Activated naive CD4-positive, alpha-beta T cell treated with anti-CD3 and anti-CD28 coated beads for 36 hours (primary cell): ENCODE measurements at regions not wholly inside any gene's neighbourhood (a gene's known extent, or its start where the extent isn't known, plus 50 kb on each side); places are given as distances from the start of the nearest gene placed in this dataset.

ENCODE experiments used
- CTCF ChIA-PET: fragments of 350-600 bp; sonication (Branson Sonifier 250); formaldehyde crosslinking; loops from one replicate; lab custom pipeline; 2021; ENCODE audit warnings: antibody characterized with exemption; lab: Charles Lee
- DNase-seq: peaks from one replicate; pipeline ENCODE4 v3.0.0-alpha.2; 2020
- H3K27ac Mint-ChIP-seq: one replicate; pipeline ENCODE4 v1.8.0; 2021; ENCODE audit warnings: mild to moderate bottlenecking, mixed read lengths
- H3K27me3 Mint-ChIP-seq: one replicate; pipeline ENCODE4 v1.8.0; 2021; ENCODE audit warnings: low read depth, mixed read lengths
- H3K36me3 Mint-ChIP-seq: one replicate; pipeline ENCODE4 v1.8.0; 2021; ENCODE audit warnings: low read depth, mixed read lengths
- H3K4me1 Mint-ChIP-seq: one replicate; pipeline ENCODE4 v1.8.0; 2021; ENCODE audit warnings: low read depth, mixed read lengths
- H3K4me3 Mint-ChIP-seq: one replicate; pipeline ENCODE4 v1.8.0; 2021; ENCODE audit warnings: mild to moderate bottlenecking, moderate library complexity, mixed read lengths
- H3K9me3 Mint-ChIP-seq: one replicate; pipeline ENCODE4 v1.8.0; 2021; ENCODE audit warnings: mixed read lengths
- intact Hi-C: fragments of 100-400 bp; cut with micrococcal nuclease; formaldehyde crosslinking; loops from one replicate; pipeline ENCODE4 v1.15.1; 2023

DNA sequence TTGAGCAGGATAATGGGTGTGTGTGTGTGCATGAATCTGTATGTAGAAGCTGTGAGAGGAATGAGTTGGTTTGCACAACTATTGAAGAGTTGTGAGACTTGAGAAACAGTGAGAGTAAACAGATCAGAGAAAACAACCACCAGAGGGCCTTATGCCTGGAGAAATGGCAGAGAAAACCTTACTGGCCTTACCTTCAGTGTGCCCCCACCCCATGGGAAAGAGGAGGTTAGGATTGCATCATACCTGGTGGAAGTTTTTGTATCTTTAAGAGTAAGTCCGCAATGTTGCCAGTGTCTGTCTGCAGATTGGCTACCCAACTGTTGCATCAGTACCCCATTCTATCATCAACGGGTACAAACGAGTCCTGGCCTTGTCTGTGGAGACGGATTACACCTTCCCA lies 1909.4 kb upstream of the WWC1 start:
- intact Hi-C loops = no loop called here
- H3K36me3 Mint-ChIP-seq = no peaks in the 10 kb centered on the region
- H3K27ac Mint-ChIP-seq = no peak overlapping the region
- H3K4me1 Mint-ChIP-seq = no peaks in the 10 kb centered on the region
- no peak for DNase-seq
- CTCF ChIA-PET = no interaction called here
- no peaks in the 10 kb centered on the region for H3K27me3 Mint-ChIP-seq
- peaks cover 10% of the 10 kb centered on the region for H3K9me3 Mint-ChIP-seq
- no peak overlapping the region for H3K4me3 Mint-ChIP-seq

DNA sequence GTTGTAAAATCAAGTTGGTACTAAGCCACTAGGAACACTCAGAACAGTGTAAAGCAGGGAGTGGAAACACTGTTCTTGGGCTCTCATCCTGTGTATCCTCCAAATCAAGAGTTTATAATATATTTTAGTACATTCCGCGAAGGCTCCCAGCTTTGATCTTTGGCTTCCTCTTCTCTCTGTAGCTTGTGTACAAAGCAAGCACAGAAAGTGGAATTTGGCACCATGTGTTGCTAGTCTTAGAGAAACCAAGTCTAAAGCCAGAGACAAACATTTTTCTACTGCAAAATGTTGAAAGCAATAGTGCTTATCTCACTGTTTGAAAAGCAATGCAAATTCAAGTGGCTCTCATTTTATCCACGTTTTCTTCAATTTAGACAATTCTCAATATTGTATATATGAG lies 1893.3 kb upstream of the WWC1 start:
- no peaks in the 10 kb centered on the region for H3K4me1 Mint-ChIP-seq
- no peaks in the 10 kb centered on the region for H3K36me3 Mint-ChIP-seq
- H3K4me3 Mint-ChIP-seq = no peak overlapping the region
- CTCF ChIA-PET = interaction anchor here (0.9 kb wide), 1 partner anchor 1000 kb away, joined by 3 read pairs; no protein-coding TSS in a partner anchor
- no peak for DNase-seq
- H3K27ac Mint-ChIP-seq = no peak overlapping the region
- H3K27me3 Mint-ChIP-seq = no peaks in the 10 kb centered on the region
- H3K9me3 Mint-ChIP-seq = peaks cover 8% of the 10 kb centered on the region
- intact Hi-C loops = no loop called here

DNA sequence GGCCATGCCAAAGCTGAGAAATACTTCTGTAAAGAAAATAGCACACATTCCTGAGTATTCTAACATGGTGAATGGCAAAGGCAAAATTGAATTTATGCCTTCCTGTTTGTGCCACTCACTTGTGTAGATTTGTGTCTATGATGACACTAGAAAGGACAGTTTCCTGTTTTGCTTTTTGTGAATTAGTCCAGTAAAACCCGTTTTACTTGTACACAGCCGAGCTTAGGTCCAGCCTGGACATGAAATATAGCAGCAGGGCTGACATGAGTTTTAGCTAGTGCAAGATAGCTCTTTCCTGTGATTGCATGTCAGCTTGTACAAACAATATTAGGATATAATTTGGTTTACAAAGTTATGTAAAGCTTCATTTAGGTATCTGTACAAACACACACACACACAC lies 1891.7 kb upstream of the WWC1 start:
- no peak for DNase-seq
- intact Hi-C loops = no loop called here
- Mint-ChIP-seq H3K4me1 (no peaks in the 10 kb centered on the region), H3K27me3 (no peaks in the 10 kb centered on the region), H3K27ac (no peak overlapping the region), H3K36me3 (no peaks in the 10 kb centered on the region), H3K4me3 (no peak overlapping the region), H3K9me3 (peaks cover 7% of the 10 kb centered on the region)
- CTCF ChIA-PET = interaction anchor here (0.7 kb wide), 2 partner anchors 76 to 1192 kb away, joined by 3 to 4 read pairs; no protein-coding TSS in a partner anchor

DNA sequence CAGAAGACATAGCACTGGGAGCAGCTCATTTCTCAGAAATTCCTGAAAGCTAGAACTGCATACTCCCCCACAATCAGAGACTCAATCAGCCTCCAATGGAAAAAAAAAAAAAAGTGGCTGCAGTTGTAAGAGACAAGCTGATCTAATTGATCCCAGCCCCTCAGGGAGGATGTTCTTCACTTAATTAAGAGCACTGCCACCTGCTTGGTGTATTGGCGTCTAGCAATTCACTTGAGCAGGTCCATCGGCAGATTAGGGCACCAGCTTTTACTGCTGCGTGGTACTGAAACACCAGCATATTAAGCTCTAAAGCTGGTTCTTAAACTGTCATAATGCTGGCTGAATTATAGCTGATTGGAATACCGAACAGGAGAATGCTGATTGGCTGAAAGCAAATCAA lies 1890.1 kb upstream of the WWC1 start:
- Mint-ChIP-seq H3K4me3 (no peak overlapping the region), H3K4me1 (no peaks in the 10 kb centered on the region), H3K36me3 (no peaks in the 10 kb centered on the region), H3K9me3 (peaks cover 9% of the 10 kb centered on the region), H3K27ac (no peak overlapping the region), H3K27me3 (no peaks in the 10 kb centered on the region)
- CTCF ChIA-PET = interaction anchor here (1.0 kb wide), 1 partner anchor 15 kb away, joined by 4 read pairs; no protein-coding TSS in a partner anchor
- no peak for DNase-seq
- intact Hi-C loops = no loop called here

DNA sequence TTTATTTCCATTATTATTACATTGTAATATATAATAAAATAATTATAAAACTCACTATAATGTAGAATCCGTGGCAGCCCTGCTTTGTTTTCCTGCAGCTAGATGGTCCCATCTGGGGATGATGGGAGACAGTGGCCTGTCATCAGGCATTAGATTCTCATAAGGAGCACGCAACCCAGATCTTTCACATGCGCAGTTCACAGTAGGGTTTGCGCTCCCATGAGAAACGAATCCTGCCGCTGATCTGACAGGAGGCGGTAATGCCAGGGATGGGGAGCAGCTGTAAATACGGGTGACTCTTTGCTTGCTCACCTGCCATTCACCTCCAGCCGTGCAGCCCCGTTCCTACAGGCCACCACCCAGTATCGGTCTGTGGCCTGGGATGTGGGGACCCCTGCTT lies 1879.3 kb upstream of the WWC1 start:
- no peak for DNase-seq
- Mint-ChIP-seq H3K27me3 (no peaks in the 10 kb centered on the region), H3K4me1 (no peaks in the 10 kb centered on the region), H3K27ac (no peak overlapping the region), H3K4me3 (no peak overlapping the region), H3K36me3 (no peaks in the 10 kb centered on the region), H3K9me3 (peaks cover 5% of the 10 kb centered on the region)
- CTCF ChIA-PET = no interaction called here
- intact Hi-C loops = no loop called here

DNA sequence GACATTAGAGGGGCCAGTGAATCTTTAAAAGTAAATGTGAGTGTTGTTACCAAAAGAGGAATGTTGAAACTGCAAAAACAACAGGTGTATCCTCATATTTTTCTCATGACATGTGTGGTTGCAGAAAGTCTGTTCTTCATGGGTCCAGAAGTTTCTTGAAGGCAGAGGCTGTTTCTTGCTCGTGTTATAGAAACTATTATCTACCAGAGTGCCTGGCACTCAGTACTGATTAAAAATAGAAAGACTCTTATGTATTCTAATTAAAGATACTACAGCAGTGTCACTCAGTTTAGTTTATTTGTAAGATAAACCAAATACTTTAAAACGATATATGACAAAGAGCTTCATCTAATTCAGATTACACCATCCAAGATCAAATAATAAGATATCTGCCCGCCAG lies 1864.2 kb upstream of the WWC1 start:
- H3K4me1 Mint-ChIP-seq = no peaks in the 10 kb centered on the region
- CTCF ChIA-PET = no interaction called here

DNA sequence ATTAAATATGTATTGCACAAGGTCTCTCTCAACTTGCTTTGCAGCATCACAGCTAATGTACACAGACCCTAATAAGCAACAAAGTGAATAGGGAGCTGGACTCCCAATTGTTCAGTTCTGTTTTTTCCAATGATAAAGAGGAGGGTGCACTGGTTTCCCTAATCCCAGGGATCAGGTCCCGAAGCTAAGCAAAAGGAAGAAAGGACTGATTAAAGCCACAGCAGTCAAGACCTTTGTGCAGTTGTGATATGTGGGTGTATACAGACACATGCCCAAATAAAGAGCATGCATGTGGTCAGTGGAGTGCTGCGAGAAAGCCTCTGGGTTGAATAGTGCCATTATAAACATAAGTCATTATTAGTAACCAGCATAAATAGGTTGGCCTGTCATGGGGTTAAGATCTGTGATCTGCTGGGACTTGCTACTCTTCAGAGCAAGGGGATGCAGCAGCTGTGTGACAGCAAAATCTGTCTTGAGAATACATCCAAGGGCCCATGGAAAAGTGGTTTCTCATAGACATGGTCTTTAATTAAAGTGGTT lies 1863.1 kb upstream of the WWC1 start:
- DNase-seq = no peak
- CTCF ChIA-PET = no interaction called here
- no peak overlapping the region for H3K27ac Mint-ChIP-seq
- intact Hi-C loops = no loop called here
- H3K4me1 Mint-ChIP-seq = no peaks in the 10 kb centered on the region
- peaks cover 1% of the 10 kb centered on the region for H3K36me3 Mint-ChIP-seq
- H3K4me3 Mint-ChIP-seq = no peak overlapping the region
- no peaks in the 10 kb centered on the region for H3K27me3 Mint-ChIP-seq
- H3K9me3 Mint-ChIP-seq = peaks cover 15% of the 10 kb centered on the region

More for the DNA sequence above, 1864.2 kb upstream of the WWC1 start:
- H3K27me3 Mint-ChIP-seq = no peaks in the 10 kb centered on the region
- no peak overlapping the region for H3K27ac Mint-ChIP-seq
- peaks cover 17% of the 10 kb centered on the region for H3K9me3 Mint-ChIP-seq
- peaks cover 1% of the 10 kb centered on the region for H3K36me3 Mint-ChIP-seq
- no peak for DNase-seq
- intact Hi-C loops = no loop called here
- H3K4me3 Mint-ChIP-seq = no peak overlapping the region

DNA sequence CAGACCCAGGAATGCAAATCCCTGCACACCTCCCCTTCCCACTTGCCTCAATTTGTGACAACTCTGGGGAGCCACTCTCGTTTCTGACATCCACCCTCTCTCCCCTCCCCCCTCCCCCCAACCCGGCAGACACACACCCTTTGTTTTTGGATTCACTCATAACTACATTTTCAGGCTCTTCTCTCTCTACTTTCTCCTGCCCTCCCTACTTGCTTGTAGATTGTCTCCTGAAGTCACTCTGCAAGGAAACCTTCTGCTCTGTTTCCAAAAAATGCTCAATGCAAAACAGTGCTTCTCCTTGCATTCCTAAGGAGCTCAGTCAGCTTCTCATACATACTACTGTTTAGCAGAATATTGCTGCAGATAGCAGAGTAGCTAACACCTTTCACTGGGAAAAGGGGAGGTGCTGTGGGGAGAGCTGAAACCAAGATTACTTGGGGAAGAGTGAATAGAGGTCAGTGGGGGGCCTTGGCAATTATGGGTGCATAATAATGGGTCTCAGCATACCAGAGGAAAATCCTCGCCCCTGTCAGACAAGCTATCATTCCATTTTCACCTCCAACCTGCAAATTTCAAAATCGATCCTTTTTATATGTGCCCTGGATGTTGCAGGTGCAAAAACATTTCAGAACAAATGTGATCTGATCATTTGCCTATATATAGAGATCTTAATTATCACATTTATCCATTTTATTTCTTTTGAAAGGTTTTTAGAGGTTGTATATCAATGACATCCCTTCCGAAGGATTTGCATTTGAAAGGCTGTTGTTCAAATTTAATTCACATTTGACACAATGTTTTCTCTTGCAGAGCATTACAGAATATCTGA lies 1860.7 kb upstream of the WWC1 start:
- no peak overlapping the region for H3K27ac Mint-ChIP-seq
- peaks cover 15% of the 10 kb centered on the region for H3K9me3 Mint-ChIP-seq
- no peaks in the 10 kb centered on the region for H3K27me3 Mint-ChIP-seq
- no peak overlapping the region for H3K4me3 Mint-ChIP-seq
- H3K36me3 Mint-ChIP-seq = peaks cover 1% of the 10 kb centered on the region
- H3K4me1 Mint-ChIP-seq = no peaks in the 10 kb centered on the region
- CTCF ChIA-PET = no interaction called here
- intact Hi-C loops = no loop called here
- no peak for DNase-seq

DNA sequence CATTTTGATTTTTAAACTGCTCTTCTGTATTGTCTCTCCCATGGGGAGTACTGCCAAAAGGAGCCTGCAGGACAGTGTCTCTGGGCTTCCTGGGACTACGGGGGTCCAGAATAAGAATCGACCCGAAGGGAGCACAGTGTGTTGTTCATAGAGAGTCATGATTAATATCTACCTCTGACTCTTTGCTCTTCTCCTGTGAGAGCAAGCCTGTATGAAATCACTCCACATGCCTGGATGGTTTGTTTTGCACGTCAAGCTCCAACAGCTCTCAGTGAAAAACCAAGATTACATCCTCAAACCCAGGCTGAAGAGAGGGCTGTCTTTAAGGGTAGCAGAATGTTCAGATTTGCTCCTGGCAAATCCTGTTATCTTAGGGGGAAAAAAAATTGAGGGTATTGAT lies 1860.0 kb upstream of the WWC1 start:
- Mint-ChIP-seq H3K4me3 (no peak overlapping the region), H3K27ac (no peak overlapping the region), H3K9me3 (peaks cover 15% of the 10 kb centered on the region), H3K4me1 (no peaks in the 10 kb centered on the region), H3K27me3 (no peaks in the 10 kb centered on the region), H3K36me3 (peaks cover 1% of the 10 kb centered on the region)
- intact Hi-C loops = no loop called here
- CTCF ChIA-PET = no interaction called here
- DNase-seq = no peak

DNA sequence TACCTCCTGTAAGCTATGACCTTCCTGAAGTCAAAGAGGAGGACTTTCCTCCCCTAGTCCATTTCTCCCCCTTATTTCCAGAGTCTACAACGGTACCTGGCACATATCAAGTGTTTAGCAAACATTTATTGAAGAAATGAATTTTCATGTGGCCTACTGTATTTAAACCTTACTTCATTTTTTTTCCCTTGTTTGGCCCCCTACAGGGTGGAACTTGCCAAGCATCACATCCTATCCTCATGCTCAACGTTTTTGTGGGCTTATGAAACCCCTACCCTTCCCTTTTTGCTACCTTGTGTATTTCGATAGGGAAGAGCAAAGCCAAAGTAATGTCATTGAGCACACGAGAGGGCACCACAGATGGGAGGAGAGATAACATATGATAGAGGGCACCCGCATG lies 1857.8 kb upstream of the WWC1 start:
- Mint-ChIP-seq H3K9me3 (peaks cover 8% of the 10 kb centered on the region), H3K4me1 (no peaks in the 10 kb centered on the region), H3K36me3 (peaks cover 1% of the 10 kb centered on the region), H3K27me3 (no peaks in the 10 kb centered on the region), H3K27ac (no peak overlapping the region), H3K4me3 (no peak overlapping the region)
- no peak for DNase-seq
- intact Hi-C loops = no loop called here
- CTCF ChIA-PET = no interaction called here

DNA sequence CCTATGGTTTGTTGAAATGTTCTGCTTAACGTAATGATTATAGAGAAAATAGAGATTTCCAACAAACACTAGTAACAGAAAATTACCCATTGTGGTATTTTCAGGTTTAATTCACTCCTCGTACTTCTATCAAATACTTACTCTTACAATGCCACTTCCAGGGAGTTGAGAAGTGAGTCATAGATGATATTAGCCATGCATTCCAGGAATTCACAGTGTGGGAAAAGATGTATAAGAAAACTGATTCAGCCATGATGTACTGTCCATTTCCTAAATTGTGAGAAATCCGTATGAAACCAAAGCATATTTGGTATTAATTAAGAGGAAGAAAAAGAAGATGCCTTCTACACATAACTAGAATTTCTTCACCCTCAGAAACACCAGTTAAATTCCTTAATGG lies 1854.6 kb upstream of the WWC1 start:
- intact Hi-C loops = no loop called here
- H3K9me3 Mint-ChIP-seq = no peaks in the 10 kb centered on the region
- CTCF ChIA-PET = no interaction called here

DNA sequence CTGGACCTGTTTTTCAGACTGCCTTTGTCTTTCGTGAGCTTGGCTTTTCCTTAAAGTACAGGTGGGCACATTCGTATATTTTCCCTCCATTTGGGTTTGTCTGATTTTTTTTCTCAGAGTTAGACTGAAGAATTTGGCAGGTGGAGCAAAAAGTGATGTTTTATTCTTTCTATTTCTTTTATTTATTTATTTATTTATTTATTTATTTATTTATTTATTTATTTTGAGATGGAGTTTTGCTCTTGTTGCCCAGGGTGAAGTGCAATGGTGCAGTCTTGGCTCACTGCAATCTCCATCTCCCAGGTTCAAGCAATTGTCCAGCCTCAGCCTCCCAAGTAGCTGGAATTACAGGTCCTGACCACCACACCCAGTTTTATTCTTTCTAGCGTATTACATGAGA lies 1805.1 kb upstream of the WWC1 start:
- Mint-ChIP-seq H3K4me3 (no peak overlapping the region), H3K27ac (no peak overlapping the region), H3K9me3 (peaks cover 18% of the 10 kb centered on the region), H3K36me3 (no peaks in the 10 kb centered on the region), H3K4me1 (no peaks in the 10 kb centered on the region), H3K27me3 (no peaks in the 10 kb centered on the region)
- intact Hi-C loops = no loop called here
- no peak for DNase-seq
- CTCF ChIA-PET = no interaction called here

More for the DNA sequence above, 1854.6 kb upstream of the WWC1 start:
- H3K4me1 Mint-ChIP-seq = no peaks in the 10 kb centered on the region
- H3K27ac Mint-ChIP-seq = no peak overlapping the region
- no peaks in the 10 kb centered on the region for H3K27me3 Mint-ChIP-seq
- H3K4me3 Mint-ChIP-seq = no peak overlapping the region
- no peaks in the 10 kb centered on the region for H3K36me3 Mint-ChIP-seq
- DNase-seq = no peak

DNA sequence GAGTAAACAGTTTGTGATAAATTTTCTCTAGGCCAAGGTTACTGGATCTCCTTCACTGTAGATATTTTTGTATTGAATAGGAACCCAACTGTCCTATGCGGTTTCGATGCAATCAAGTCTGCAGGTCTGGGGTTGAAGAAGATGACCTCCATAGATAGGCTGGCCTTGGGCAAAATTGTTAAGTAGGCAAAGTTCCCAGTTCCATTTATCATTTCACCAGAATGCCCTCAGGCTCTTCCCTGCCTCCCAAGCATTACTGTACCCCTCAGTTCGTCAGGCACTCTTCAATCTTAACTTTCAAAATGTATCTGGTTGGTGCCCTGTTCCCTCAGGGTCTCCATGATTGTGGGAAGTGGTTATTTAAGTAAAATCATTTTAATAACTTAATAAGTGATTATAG lies 1802.9 kb upstream of the WWC1 start:
- CTCF ChIA-PET = no interaction called here
- Mint-ChIP-seq H3K4me3 (no peak overlapping the region), H3K9me3 (peaks cover 14% of the 10 kb centered on the region), H3K27ac (no peak overlapping the region), H3K4me1 (no peaks in the 10 kb centered on the region), H3K27me3 (no peaks in the 10 kb centered on the region), H3K36me3 (no peaks in the 10 kb centered on the region)
- intact Hi-C loops = no loop called here
- DNase-seq = no peak
